ENCODE measurements at regions not wholly inside any gene's neighbourhood (a gene's known extent, or its start where the extent isn't known, plus 50 kb on each side); places are given as distances from the start of the nearest gene placed in this dataset.

- no peaks in the 10 kb centered on the region for H3K9me2 ChIP-seq (replicated peaks; ENCODE audit: low read depth, low read length)
- no peaks in the 10 kb centered on the region for H3K36me3 ChIP-seq (ENCODE audit: insufficient read depth, low read length)
- H3K4me2 ChIP-seq (ENCODE audit: low read depth, low read length, poor library complexity, severe bottlenecking), result no peak overlapping the region
- H3K79me2 ChIP-seq (ENCODE audit: insufficient read depth, low read length), result no peaks in the 10 kb centered on the region
- no peak overlapping the region for H2AFZ ChIP-seq (ENCODE audit: low read length)
- no peaks in the 10 kb centered on the region for H3K9me3 ChIP-seq (ENCODE audit: insufficient read depth, low read depth, low read length)
- no peaks in the 10 kb centered on the region for H4K20me1 ChIP-seq (ENCODE audit: insufficient read depth, low read length, poor library complexity, severe bottlenecking)
- H3K27me3 ChIP-seq (ENCODE audit: insufficient read depth, low read length, poor library complexity, severe bottlenecking), result no peaks in the 10 kb centered on the region
- H3K9ac ChIP-seq (ENCODE audit: low read depth, low read length, poor library complexity, severe bottlenecking), result no peak overlapping the region
- TF ChIP-seq CTCF (conservative IDR thresholded peaks at IDR 0.05; ENCODE audit: low read length), result no peak
- no peak for TF ChIP-seq EZH2phosphoT487 (IDR thresholded peaks at IDR 0.05; ENCODE audit: borderline replicate concordance)
- H3K4me3 ChIP-seq (ENCODE audit: low read length, poor library complexity, severe bottlenecking), result no peak overlapping the region
- no peaks in the 10 kb centered on the region for H3F3A ChIP-seq (ENCODE audit: low read depth)
- H3K4me1 ChIP-seq (ENCODE audit: insufficient read depth, low read length, poor library complexity, severe bottlenecking), result no peaks in the 10 kb centered on the region
These were observed 170.2 kb upstream of the MAD2L1 start for GRCh38 chr4:120236873-120237272.

GRCh38 chr4:120232050-120232449 lies 165.4 kb upstream of the MAD2L1 start:
- no peaks in the 10 kb centered on the region for H3K9me3 ChIP-seq (ENCODE audit: insufficient read depth, low read depth, low read length)
- H3F3A ChIP-seq (ENCODE audit: low read depth), result no peaks in the 10 kb centered on the region
- H3K79me2 ChIP-seq (ENCODE audit: insufficient read depth, low read length), result no peaks in the 10 kb centered on the region
- H3K4me3 ChIP-seq (ENCODE audit: low read length, poor library complexity, severe bottlenecking), result no peak overlapping the region
- no peak overlapping the region for H2AFZ ChIP-seq (ENCODE audit: low read length)
- no peak overlapping the region for H3K9ac ChIP-seq (ENCODE audit: low read depth, low read length, poor library complexity, severe bottlenecking)
- no peak for TF ChIP-seq EZH2phosphoT487 (IDR thresholded peaks at IDR 0.05; ENCODE audit: borderline replicate concordance)
- no peak for TF ChIP-seq CTCF (conservative IDR thresholded peaks at IDR 0.05; ENCODE audit: low read length)
- H4K20me1 ChIP-seq (ENCODE audit: insufficient read depth, low read length, poor library complexity, severe bottlenecking), result no peaks in the 10 kb centered on the region
- no peaks in the 10 kb centered on the region for H3K36me3 ChIP-seq (ENCODE audit: insufficient read depth, low read length)
- H3K4me1 ChIP-seq (ENCODE audit: insufficient read depth, low read length, poor library complexity, severe bottlenecking), result no peaks in the 10 kb centered on the region
- no peak overlapping the region for H3K4me2 ChIP-seq (ENCODE audit: low read depth, low read length, poor library complexity, severe bottlenecking)
- H3K9me2 ChIP-seq (replicated peaks; ENCODE audit: low read depth, low read length), result no peaks in the 10 kb centered on the region
- no peaks in the 10 kb centered on the region for H3K27me3 ChIP-seq (ENCODE audit: insufficient read depth, low read length, poor library complexity, severe bottlenecking)

GRCh38 chr4:120228086-120228485 lies 161.4 kb upstream of the MAD2L1 start:
- no peaks in the 10 kb centered on the region for H3K9me2 ChIP-seq (replicated peaks; ENCODE audit: low read depth, low read length)
- H3K4me3 ChIP-seq (ENCODE audit: low read length, poor library complexity, severe bottlenecking), result no peak overlapping the region
- no peak overlapping the region for H3K9ac ChIP-seq (ENCODE audit: low read depth, low read length, poor library complexity, severe bottlenecking)
- H4K20me1 ChIP-seq (ENCODE audit: insufficient read depth, low read length, poor library complexity, severe bottlenecking), result no peaks in the 10 kb centered on the region
- no peak overlapping the region for H2AFZ ChIP-seq (ENCODE audit: low read length)
- no peaks in the 10 kb centered on the region for H3K4me1 ChIP-seq (ENCODE audit: insufficient read depth, low read length, poor library complexity, severe bottlenecking)
- H3K36me3 ChIP-seq (ENCODE audit: insufficient read depth, low read length), result no peaks in the 10 kb centered on the region
- no peaks in the 10 kb centered on the region for H3K9me3 ChIP-seq (ENCODE audit: insufficient read depth, low read depth, low read length)
- no peak for TF ChIP-seq CTCF (conservative IDR thresholded peaks at IDR 0.05; ENCODE audit: low read length)
- no peak for TF ChIP-seq EZH2phosphoT487 (IDR thresholded peaks at IDR 0.05; ENCODE audit: borderline replicate concordance)
- no peaks in the 10 kb centered on the region for H3F3A ChIP-seq (ENCODE audit: low read depth)
- H3K4me2 ChIP-seq (ENCODE audit: low read depth, low read length, poor library complexity, severe bottlenecking), result no peak overlapping the region
- no peaks in the 10 kb centered on the region for H3K27me3 ChIP-seq (ENCODE audit: insufficient read depth, low read length, poor library complexity, severe bottlenecking)
- no peaks in the 10 kb centered on the region for H3K79me2 ChIP-seq (ENCODE audit: insufficient read depth, low read length)

Data from Loucy (cell line).